ENCODE measurements at regions not wholly inside any gene's neighbourhood (a gene's known extent, or its start where the extent isn't known, plus 50 kb on each side); places are given as distances from the start of the nearest gene placed in this dataset.

GRCh38 chr10:124236136-124236535 lies 142.7 kb upstream of the CHST15 start:
- no peaks in the 10 kb centered on the region for H3K9me2 ChIP-seq (ENCODE audit: insufficient read depth, low read length)
- CTCF ChIA-PET (ENCODE audit: unreplicated experiment): no interaction called here
- no peaks in the 10 kb centered on the region for H3K4me1 ChIP-seq (ENCODE audit: insufficient read depth, low read length, poor library complexity, severe bottlenecking)
- H4K20me1 ChIP-seq (ENCODE audit: insufficient read depth, low read length): no peaks in the 10 kb centered on the region
- POLR2A ChIA-PET: interaction anchor here (0.6 kb wide), 1 partner anchor 98 kb away, joined by 3 read pairs; no protein-coding TSS in a partner anchor
- H3K4me2 ChIP-seq (ENCODE audit: low read length): no peak overlapping the region
- H3K27ac ChIP-seq (ENCODE audit: low read depth, low read length, poor library complexity, severe bottlenecking): no peak overlapping the region
- H3K36me3 ChIP-seq (ENCODE audit: insufficient read depth, low read length): no peaks in the 10 kb centered on the region
- TF ChIP-seq EZH2phosphoT487 (IDR thresholded peaks at IDR 0.05; ENCODE audit: borderline replicate concordance, low read depth, low read length) (no peak), CTCF (conservative IDR thresholded peaks at IDR 0.05; ENCODE audit: low read length) (no peak)
- H3K9me3 ChIP-seq (ENCODE audit: low read length): no peaks in the 10 kb centered on the region
- H2AFZ ChIP-seq (ENCODE audit: low read length): no peak overlapping the region
- H3K4me3 ChIP-seq (ENCODE audit: low read depth, low read length, poor library complexity, severe bottlenecking): no peak overlapping the region
- BruUV-seq (replicated peaks): no TSS peak
- H3K79me2 ChIP-seq (ENCODE audit: insufficient read depth, low read depth, low read length): no peaks in the 10 kb centered on the region
- DNase-seq (ENCODE audit: low spot score): no peak
- intact Hi-C loops (cut with micrococcal nuclease; ENCODE audit: unreplicated experiment): no loop called here

DNA sequence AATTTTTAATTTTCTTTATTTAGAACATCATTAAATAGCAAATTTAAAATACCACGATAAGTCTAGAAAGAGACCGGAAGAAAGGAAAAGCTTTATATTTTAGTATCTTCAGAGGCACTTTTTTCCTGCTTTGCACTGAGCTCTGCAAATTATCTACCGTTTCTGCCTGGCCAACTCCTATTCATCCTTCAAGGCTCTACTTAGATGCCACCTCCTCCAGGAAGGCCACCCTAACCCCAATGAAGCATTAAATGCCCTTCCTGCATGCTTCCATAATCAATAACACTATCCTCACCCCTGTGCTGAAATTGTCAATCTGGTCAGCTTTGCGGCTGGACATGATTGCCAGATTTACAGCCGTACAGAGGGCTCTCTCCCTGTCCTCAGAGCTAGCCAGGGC lies 141.8 kb upstream of the CHST15 start:
- H3K9me2 ChIP-seq (ENCODE audit: insufficient read depth, low read length): no peaks in the 10 kb centered on the region
- BruUV-seq (replicated peaks): no TSS peak
- intact Hi-C loops (cut with micrococcal nuclease; ENCODE audit: unreplicated experiment): no loop called here
- H3K9me3 ChIP-seq (ENCODE audit: low read length): no peaks in the 10 kb centered on the region; the same call in 1 of the 2 replicates
- no peaks in the 10 kb centered on the region for H3K4me1 ChIP-seq (ENCODE audit: insufficient read depth, low read length, poor library complexity, severe bottlenecking)
- DNase-seq (ENCODE audit: low spot score): no peak
- H3K36me3 ChIP-seq (ENCODE audit: insufficient read depth, low read length): no peaks in the 10 kb centered on the region
- no peak overlapping the region for H3K27ac ChIP-seq (ENCODE audit: low read depth, low read length, poor library complexity, severe bottlenecking)
- POLR2A ChIA-PET: no interaction called here
- H3K79me2 ChIP-seq (ENCODE audit: insufficient read depth, low read depth, low read length): no peaks in the 10 kb centered on the region
- no peak overlapping the region for H3K4me3 ChIP-seq (ENCODE audit: low read depth, low read length, poor library complexity, severe bottlenecking)
- no peak overlapping the region for H3K4me2 ChIP-seq (ENCODE audit: low read length)
- no peaks in the 10 kb centered on the region for H4K20me1 ChIP-seq (ENCODE audit: insufficient read depth, low read length)
- TF ChIP-seq EZH2phosphoT487 (IDR thresholded peaks at IDR 0.05; ENCODE audit: borderline replicate concordance, low read depth, low read length) (no peak), CTCF (conservative IDR thresholded peaks at IDR 0.05; ENCODE audit: low read length) (no peak)
- H2AFZ ChIP-seq (ENCODE audit: low read length): no peak overlapping the region
- CTCF ChIA-PET (ENCODE audit: unreplicated experiment): no interaction called here

GRCh38 chr10:124233546-124234138 lies 140.2 kb upstream of the CHST15 start:
- Histone ChIP-seq H3K9me3 (ENCODE audit: low read length) (peaks cover 15% of the 10 kb centered on the region), H3K4me1 (ENCODE audit: insufficient read depth, low read length, poor library complexity, severe bottlenecking) (no peaks in the 10 kb centered on the region), H3K4me3 (ENCODE audit: low read depth, low read length, poor library complexity, severe bottlenecking) (no peak overlapping the region), H3K27ac (ENCODE audit: low read depth, low read length, poor library complexity, severe bottlenecking) (no peak overlapping the region), H3K4me2 (ENCODE audit: low read length) (no peak overlapping the region), H4K20me1 (ENCODE audit: insufficient read depth, low read length) (no peaks in the 10 kb centered on the region), H2AFZ (ENCODE audit: low read length) (no peak overlapping the region), H3K9me2 (ENCODE audit: insufficient read depth, low read length) (no peaks in the 10 kb centered on the region), H3K36me3 (ENCODE audit: insufficient read depth, low read length) (no peaks in the 10 kb centered on the region), H3K79me2 (ENCODE audit: insufficient read depth, low read depth, low read length) (no peaks in the 10 kb centered on the region)
- ChIA-PET POLR2A (interaction anchor here (1.3 kb wide), 1 partner anchor 11 kb away, joined by 3 read pairs; no protein-coding TSS in a partner anchor), CTCF (ENCODE audit: unreplicated experiment) (no interaction called here)
- no peak for DNase-seq (ENCODE audit: low spot score)
- intact Hi-C loops (cut with micrococcal nuclease; ENCODE audit: unreplicated experiment): no loop called here
- TF ChIP-seq CTCF (conservative IDR thresholded peaks at IDR 0.05; ENCODE audit: low read length) (no peak), EZH2phosphoT487 (IDR thresholded peaks at IDR 0.05; ENCODE audit: borderline replicate concordance, low read depth, low read length) (no peak)
- no TSS peak for BruUV-seq (replicated peaks)
